Common myeloid progenitor, CD34-positive (primary cell): ENCODE measurements at regions not wholly inside any gene's neighbourhood (a gene's known extent, or its start where the extent isn't known, plus 50 kb on each side); places are given as distances from the start of the nearest gene placed in this dataset.

ENCODE experiments used
- CTCF ChIA-PET: fragments of 350-600 bp; sonication (Branson Sonifier 250); formaldehyde crosslinking; loops from one replicate; lab custom pipeline; 2021; ENCODE audit warnings: antibody characterized with exemption; lab: Charles Lee
- POLR2A ChIA-PET: fragments of 350-600 bp; sonication (Branson Sonifier 250); formaldehyde crosslinking; loops from one replicate; lab custom pipeline; 2021; ENCODE audit warnings: antibody characterized with exemption; lab: Charles Lee
- DNase-seq, 3 donors: peaks; one replicate each; pipeline versions ENCODE4 v3.0.0 to v3.0.0-alpha.2; 2013
- H3K27ac ChIP-seq, 2 experiments: 1 replicate in 1 of 2; 2 replicates in 1 of 2; pipeline ENCODE4 v1.7.0; 2013; ENCODE audit warnings: inconsistent platforms in 2 of 2, low read length in 2 of 2, mild to moderate bottlenecking in 2 of 2, low read depth in 1 of 2, moderate library complexity in 1 of 2; ENCODE audit not compliant: severe bottlenecking in 2 of 2, insufficient read depth in 1 of 2, poor library complexity in 1 of 2
- H3K27me3 ChIP-seq, 5 experiments: replicated peaks in 2 of 5; 1 replicate in 3 of 5; 2 replicates in 2 of 5; pipeline versions ENCODE4 v1.6.1 to v1.7.0; 2013; ENCODE audit warnings: low read length in 4 of 5, mild to moderate bottlenecking in 2 of 5, moderate library complexity in 2 of 5, inconsistent platforms in 1 of 5; ENCODE audit not compliant: insufficient read depth in 5 of 5, control insufficient read depth in 4 of 5
- H3K36me3 ChIP-seq, 4 experiments: 1 replicate in 2 of 4; 2 replicates in 2 of 4; pipeline versions ENCODE4 v1.6.1 to v1.7.0; 2013; ENCODE audit warnings: low read length in 3 of 4, control low read depth in 1 of 4, mild to moderate bottlenecking in 1 of 4; ENCODE audit not compliant: control insufficient read depth in 4 of 4, insufficient read depth in 4 of 4
- H3K4me1 ChIP-seq, 4 experiments: 1 replicate in 3 of 4; 2 replicates in 1 of 4; pipeline versions ENCODE4 v1.6.1 to v1.7.1; 2013; ENCODE audit warnings: low read length in 3 of 4, mild to moderate bottlenecking in 3 of 4, control low read depth in 1 of 4, inconsistent platforms in 1 of 4, moderate library complexity in 1 of 4; ENCODE audit not compliant: control insufficient read depth in 4 of 4, insufficient read depth in 4 of 4; ENCODE audit errors: control extremely low read depth in 1 of 4
- H3K4me3 ChIP-seq, 7 experiments: 1 replicate in 4 of 7; 2 replicates in 3 of 7; pipeline versions ENCODE4 v1.5.1 to v1.7.0; 2013; ENCODE audit warnings: mild to moderate bottlenecking in 7 of 7, low read length in 6 of 7, moderate library complexity in 6 of 7, inconsistent platforms in 2 of 7, low read depth in 2 of 7, control low read depth in 1 of 7; ENCODE audit not compliant: insufficient read depth in 4 of 7, control insufficient read depth in 1 of 7; ENCODE audit errors: extremely low read depth in 1 of 7
- H3K9me3 ChIP-seq, 5 experiments: 1 replicate in 4 of 5; 2 replicates in 1 of 5; pipeline versions ENCODE4 v1.6.1 to v1.7.1; 2013; ENCODE audit warnings: low read length in 4 of 5, mild to moderate bottlenecking in 2 of 5, inconsistent platforms in 1 of 5, low read depth in 1 of 5, moderate library complexity in 1 of 5; ENCODE audit not compliant: control insufficient read depth in 4 of 5, insufficient read depth in 2 of 5; ENCODE audit errors: control extremely low read depth in 1 of 5
- WGBS: methylation state at CpG from one replicate; pipeline ENCODE4 v1.1.5; 2013; ENCODE audit not compliant: insufficient coverage; 5-methylcytosine and 5-hydroxymethylcytosine counted together

DNA sequence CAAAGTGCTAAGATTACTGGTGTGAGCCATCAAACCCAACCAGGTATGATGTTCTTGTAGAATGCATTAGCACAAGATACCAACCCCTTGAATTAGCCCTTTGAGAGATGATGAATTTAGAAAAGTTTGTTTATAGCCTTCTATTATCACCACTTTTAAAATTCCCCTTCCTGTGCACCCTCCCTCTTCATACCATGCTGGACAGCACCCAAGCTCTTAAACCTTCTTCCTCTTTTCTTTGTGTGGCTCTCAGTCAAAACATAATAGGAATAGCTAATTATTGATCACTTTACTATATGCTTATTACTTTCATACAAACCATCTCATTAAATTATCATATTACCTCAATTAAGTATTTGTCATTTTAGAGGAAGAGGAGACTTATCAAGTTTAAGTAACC is 87.6 kb upstream of the TMED7 start:
- ChIA-PET POLR2A (no interaction called here), CTCF (interaction anchor here (1.0 kb wide), 1 partner anchor 9 kb away, joined by 3 read pairs; no protein-coding TSS in a partner anchor)
- H3K27me3 ChIP-seq = no peaks in the 10 kb centered on the region
- no peak overlapping the region for H3K4me3 ChIP-seq
- H3K36me3 ChIP-seq = no peaks in the 10 kb centered on the region
- H3K4me1 ChIP-seq = no peaks in the 10 kb centered on the region
- DNase-seq = no peak
- peaks cover 0 to 3% (median 0%) of the 10 kb centered on the region in 5 experiments for H3K9me3 ChIP-seq
- no peak overlapping the region for H3K27ac ChIP-seq

- Histone ChIP-seq H3K4me1 (no peaks in the 10 kb centered on the region), H3K9me3 (peaks cover 0 to 3% (median 0%) of the 10 kb centered on the region in 5 experiments), H3K27me3 (no peaks in the 10 kb centered on the region), H3K4me3 (no peak overlapping the region), H3K36me3 (no peaks in the 10 kb centered on the region), H3K27ac (no peak overlapping the region)
- POLR2A ChIA-PET = no interaction called here
- WGBS = 69% methylated on average over 2 of the region's 3 CpGs
- no peak for DNase-seq
- CTCF ChIA-PET = no interaction called here
Measured at GRCh38 chr5:115709585-115709984, 83.7 kb upstream of the TMED7 start.

DNA sequence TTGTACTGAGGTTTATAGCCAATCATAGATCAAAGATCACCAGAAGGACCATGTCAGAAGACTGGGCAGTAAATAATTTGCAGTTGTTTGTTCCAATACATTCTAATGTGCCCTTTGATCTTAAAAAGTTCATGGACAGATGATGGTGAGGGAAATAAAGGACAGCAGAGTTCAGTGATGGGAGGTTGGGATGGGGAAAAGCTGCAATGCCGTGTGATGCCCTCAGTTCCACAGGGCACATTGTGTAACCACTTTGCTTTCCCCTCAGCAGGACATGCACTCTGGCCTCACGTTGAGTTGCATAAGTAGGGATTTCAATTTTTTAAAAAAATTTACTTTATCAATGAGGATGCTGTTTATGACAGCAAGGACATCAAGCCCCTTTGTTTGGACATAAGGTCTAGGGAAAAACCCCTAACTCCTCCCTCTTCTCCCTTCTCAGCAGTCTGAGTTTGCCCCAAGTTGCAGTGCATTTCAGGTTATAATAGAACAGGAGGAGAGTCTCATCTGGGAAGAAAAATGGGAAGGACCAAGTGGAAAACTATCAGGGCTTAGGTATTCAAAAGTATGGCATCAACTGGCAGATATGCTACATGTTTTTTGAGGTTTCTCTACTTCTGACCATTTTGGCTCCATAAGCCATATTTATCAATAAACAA is 83.1 kb upstream of the TMED7 start:
- CTCF ChIA-PET = no interaction called here
- POLR2A ChIA-PET = no interaction called here
- 100% methylated on average over 1 of the region's 2 CpGs for WGBS

GRCh38 chr5:115703514-115703913 is 77.7 kb upstream of the TMED7 start:
- CTCF ChIA-PET = no interaction called here
- H3K27ac ChIP-seq = no peak overlapping the region
- 72% methylated on average over 2 of the region's 3 CpGs for WGBS
- H3K36me3 ChIP-seq = no peaks in the 10 kb centered on the region
- POLR2A ChIA-PET = no interaction called here
- no peaks in the 10 kb centered on the region for H3K27me3 ChIP-seq
- no peaks in the 10 kb centered on the region for H3K4me1 ChIP-seq
- no peak overlapping the region for H3K4me3 ChIP-seq
- DNase-seq = no peak
- H3K9me3 ChIP-seq = no peaks in the 10 kb centered on the region

More for the DNA sequence above, 83.1 kb upstream of the TMED7 start:
- DNase-seq = no peak
- Histone ChIP-seq H3K27ac (no peak overlapping the region), H3K4me3 (no peak overlapping the region), H3K27me3 (no peaks in the 10 kb centered on the region), H3K36me3 (no peaks in the 10 kb centered on the region), H3K4me1 (no peaks in the 10 kb centered on the region), H3K9me3 (peaks cover 0 to 3% (median 0%) of the 10 kb centered on the region in 5 experiments)

DNA sequence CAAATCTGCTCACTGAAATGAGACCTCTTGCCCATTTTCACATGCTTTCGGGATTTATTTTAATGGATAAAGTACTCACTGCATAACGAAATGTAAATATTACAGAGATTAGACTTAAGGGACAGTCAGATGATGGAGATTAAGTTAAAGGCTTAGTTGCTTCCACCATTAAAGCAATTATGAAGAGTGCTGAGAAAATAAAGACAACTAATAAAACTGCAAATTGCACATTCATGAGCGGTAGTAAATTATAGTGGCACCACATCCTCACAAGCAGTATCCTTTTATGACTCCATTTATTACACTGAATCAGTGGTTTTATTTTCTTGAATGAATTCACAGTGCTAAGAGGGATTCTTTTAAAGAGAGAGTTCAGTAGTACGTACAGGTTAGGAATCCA is 76.2 kb upstream of the TMED7 start:
- no peaks in the 10 kb centered on the region for H3K9me3 ChIP-seq
- no peak overlapping the region for H3K4me3 ChIP-seq
- H3K4me1 ChIP-seq = no peaks in the 10 kb centered on the region
- ChIA-PET CTCF (no interaction called here), POLR2A (no interaction called here)
- no peak for DNase-seq
- H3K27ac ChIP-seq = no peak overlapping the region
- WGBS = 100% methylated on average over 1 of the region's 4 CpGs
- H3K36me3 ChIP-seq = no peaks in the 10 kb centered on the region
- no peaks in the 10 kb centered on the region for H3K27me3 ChIP-seq

- Histone ChIP-seq H3K27ac (no peak overlapping the region), H3K9me3 (no peaks in the 10 kb centered on the region), H3K27me3 (no peaks in the 10 kb centered on the region), H3K4me1 (no peaks in the 10 kb centered on the region), H3K4me3 (no peak overlapping the region), H3K36me3 (no peaks in the 10 kb centered on the region)
- WGBS = 94% methylated on average over 2 of the region's 3 CpGs
- DNase-seq = no peak
- ChIA-PET POLR2A (no interaction called here), CTCF (no interaction called here)
Measured at GRCh38 chr5:115699967-115700366, 74.1 kb upstream of the TMED7 start.

DNA sequence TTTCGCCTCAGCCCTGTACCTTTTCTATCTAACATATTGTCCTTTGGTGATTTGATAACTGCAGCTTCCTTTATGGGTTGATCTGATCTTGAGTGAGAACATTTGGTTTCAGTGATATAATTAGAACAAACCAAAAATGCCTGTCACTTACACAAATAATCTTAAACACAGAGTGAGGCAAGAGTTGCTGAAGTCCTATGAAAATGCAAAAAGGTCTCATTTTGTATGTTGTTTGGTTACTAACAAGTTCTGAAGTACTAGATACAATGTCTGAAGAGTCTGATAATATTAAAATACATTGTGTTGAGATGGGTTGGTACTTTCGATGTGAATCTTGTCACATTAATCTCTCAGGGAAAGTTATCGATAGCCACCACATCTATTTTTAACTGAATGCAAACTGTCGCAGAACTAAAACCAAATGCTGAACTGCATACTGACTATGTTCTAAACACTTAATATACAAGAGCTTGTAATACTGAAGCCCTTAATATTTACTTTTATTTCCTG is 70.4 kb upstream of the TMED7 start:
- CTCF ChIA-PET = no interaction called here
- H3K36me3 ChIP-seq = no peaks in the 10 kb centered on the region
- H3K4me1 ChIP-seq = no peaks in the 10 kb centered on the region
- 83% methylated on average over 1 of the region's 4 CpGs for WGBS
- no peak overlapping the region for H3K27ac ChIP-seq
- no peaks in the 10 kb centered on the region for H3K9me3 ChIP-seq
- H3K4me3 ChIP-seq = no peak overlapping the region
- H3K27me3 ChIP-seq = no peaks in the 10 kb centered on the region
- POLR2A ChIA-PET = no interaction called here
- no peak for DNase-seq
